Renal cortical epithelial cell (primary cell): ENCODE measurements at regions not wholly inside any gene's neighbourhood (a gene's known extent, or its start where the extent isn't known, plus 50 kb on each side); places are given as distances from the start of the nearest gene placed in this dataset.
"Not testable (repeated sequence)": the region's sequence is repeated elsewhere in the genome, so short reads cannot be mapped to it uniquely, and the experiment has no call there.

ENCODE experiments used
- DNase-seq: peaks from one replicate; pipeline ENCODE4 v3.0.0-alpha.2; 2011; ENCODE audit warnings: low read depth

- DNase-seq, result not testable (repeated sequence)
Measured at GRCh38 chr5:117304512-117305107, 730.0 kb upstream of the SEMA6A start.

GRCh38 chr5:117302949-117303348, 728.3 kb upstream of the SEMA6A start:
- no peak for DNase-seq

GRCh38 chr5:117302473-117302872, 727.9 kb upstream of the SEMA6A start:
- no peak for DNase-seq

GRCh38 chr5:117299936-117300328, 725.3 kb upstream of the SEMA6A start:
- no peak for DNase-seq

GRCh38 chr5:117299224-117299935, 724.8 kb upstream of the SEMA6A start:
- DNase-seq, result no peak

- no peak for DNase-seq
Measured at GRCh38 chr5:117296872-117297271, 722.2 kb upstream of the SEMA6A start.

GRCh38 chr5:117295941-117296340, 721.3 kb upstream of the SEMA6A start:
- DNase-seq, result peak; percentile 79

GRCh38 chr5:117286813-117287212, 712.2 kb upstream of the SEMA6A start:
- DNase-seq, result no peak

GRCh38 chr5:117271656-117272055, 697.0 kb upstream of the SEMA6A start:
- no peak for DNase-seq

GRCh38 chr5:117266280-117266679, 691.7 kb upstream of the SEMA6A start:
- DNase-seq, result peak; percentile 38

- no peak for DNase-seq
Measured at GRCh38 chr5:117263231-117263630, 688.6 kb upstream of the SEMA6A start.

GRCh38 chr5:117262572-117263131, 688.0 kb upstream of the SEMA6A start:
- peak; percentile 54 for DNase-seq

GRCh38 chr5:117261948-117262571, 687.4 kb upstream of the SEMA6A start:
- no peak for DNase-seq

GRCh38 chr5:117255211-117256027, 680.8 kb upstream of the SEMA6A start:
- no peak for DNase-seq

- DNase-seq, result no peak
Measured at GRCh38 chr5:117252566-117252965, 677.9 kb upstream of the SEMA6A start.

GRCh38 chr5:117249086-117249815, 674.6 kb upstream of the SEMA6A start:
- no peak for DNase-seq

- DNase-seq, result no peak
Measured at GRCh38 chr5:117246424-117246823, 671.8 kb upstream of the SEMA6A start.

GRCh38 chr5:117245130-117245529, 670.5 kb upstream of the SEMA6A start:
- no peak for DNase-seq

- DNase-seq, result no peak
Measured at GRCh38 chr5:117242028-117242427, 667.4 kb upstream of the SEMA6A start.

GRCh38 chr5:117236941-117237340, 662.3 kb upstream of the SEMA6A start:
- DNase-seq, result no peak

- DNase-seq, result no peak
Measured at GRCh38 chr5:117235786-117236185, 661.2 kb upstream of the SEMA6A start.
